ENCODE measurements at regions not wholly inside any gene's neighbourhood (a gene's known extent, or its start where the extent isn't known, plus 50 kb on each side); places are given as distances from the start of the nearest gene placed in this dataset.

DNA sequence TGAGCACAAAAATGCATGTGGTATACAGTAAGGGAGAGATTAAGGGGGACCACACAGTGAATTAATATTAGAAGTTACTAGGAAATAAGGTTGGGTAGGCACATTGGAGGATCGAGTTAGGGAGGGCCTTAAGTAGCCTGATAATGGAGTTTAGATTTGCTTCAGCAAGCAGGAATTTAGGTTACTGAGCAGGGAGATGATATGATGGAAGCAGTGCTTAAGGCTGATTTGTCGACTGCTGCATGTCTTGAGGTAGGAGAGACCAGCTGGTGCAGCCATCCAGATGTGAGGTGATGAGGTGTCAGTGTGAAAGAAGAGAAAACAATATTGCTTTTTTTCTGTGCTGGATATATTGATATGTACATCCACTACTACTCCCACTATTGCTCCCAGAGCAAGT, 55.2 kb upstream of the ACTBL2 start:
- in situ Hi-C loops (cut with MboI; ENCODE audit: low sequenced_read_pairs in 4 of 4) = no loop called here
- H3K36me3 ChIP-seq = no peaks in the 10 kb centered on the region
- TF ChIP-seq, protein P1, sequence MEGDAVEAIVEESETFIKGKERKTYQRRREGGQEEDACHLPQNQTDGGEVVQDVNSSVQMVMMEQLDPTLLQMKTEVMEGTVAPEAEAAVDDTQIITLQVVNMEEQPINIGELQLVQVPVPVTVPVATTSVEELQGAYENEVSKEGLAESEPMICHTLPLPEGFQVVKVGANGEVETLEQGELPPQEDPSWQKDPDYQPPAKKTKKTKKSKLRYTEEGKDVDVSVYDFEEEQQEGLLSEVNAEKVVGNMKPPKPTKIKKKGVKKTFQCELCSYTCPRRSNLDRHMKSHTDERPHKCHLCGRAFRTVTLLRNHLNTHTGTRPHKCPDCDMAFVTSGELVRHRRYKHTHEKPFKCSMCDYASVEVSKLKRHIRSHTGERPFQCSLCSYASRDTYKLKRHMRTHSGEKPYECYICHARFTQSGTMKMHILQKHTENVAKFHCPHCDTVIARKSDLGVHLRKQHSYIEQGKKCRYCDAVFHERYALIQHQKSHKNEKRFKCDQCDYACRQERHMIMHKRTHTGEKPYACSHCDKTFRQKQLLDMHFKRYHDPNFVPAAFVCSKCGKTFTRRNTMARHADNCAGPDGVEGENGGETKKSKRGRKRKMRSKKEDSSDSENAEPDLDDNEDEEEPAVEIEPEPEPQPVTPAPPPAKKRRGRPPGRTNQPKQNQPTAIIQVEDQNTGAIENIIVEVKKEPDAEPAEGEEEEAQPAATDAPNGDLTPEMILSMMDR (IDR thresholded peaks at IDR 0.05 in 4 of 5, conservative IDR thresholded peaks at IDR 0.05 in 1 of 5) = no peak
- TF ChIP-seq POLR2A (IDR thresholded peaks at IDR 0.05) = no peak
- H3K9me3 ChIP-seq = no peaks in the 10 kb centered on the region
- ATAC-seq = no peak
- H3K27me3 ChIP-seq = no peaks in the 10 kb centered on the region
- no peak overlapping the region for H3K4me3 ChIP-seq
- H3K4me1 ChIP-seq = no peaks in the 10 kb centered on the region
- H3K27ac ChIP-seq = no peak overlapping the region
- DNase-seq = no peak
- intact Hi-C loops (cut with DNase I; ENCODE audit: low total_unique reads) = no loop called here

DNA sequence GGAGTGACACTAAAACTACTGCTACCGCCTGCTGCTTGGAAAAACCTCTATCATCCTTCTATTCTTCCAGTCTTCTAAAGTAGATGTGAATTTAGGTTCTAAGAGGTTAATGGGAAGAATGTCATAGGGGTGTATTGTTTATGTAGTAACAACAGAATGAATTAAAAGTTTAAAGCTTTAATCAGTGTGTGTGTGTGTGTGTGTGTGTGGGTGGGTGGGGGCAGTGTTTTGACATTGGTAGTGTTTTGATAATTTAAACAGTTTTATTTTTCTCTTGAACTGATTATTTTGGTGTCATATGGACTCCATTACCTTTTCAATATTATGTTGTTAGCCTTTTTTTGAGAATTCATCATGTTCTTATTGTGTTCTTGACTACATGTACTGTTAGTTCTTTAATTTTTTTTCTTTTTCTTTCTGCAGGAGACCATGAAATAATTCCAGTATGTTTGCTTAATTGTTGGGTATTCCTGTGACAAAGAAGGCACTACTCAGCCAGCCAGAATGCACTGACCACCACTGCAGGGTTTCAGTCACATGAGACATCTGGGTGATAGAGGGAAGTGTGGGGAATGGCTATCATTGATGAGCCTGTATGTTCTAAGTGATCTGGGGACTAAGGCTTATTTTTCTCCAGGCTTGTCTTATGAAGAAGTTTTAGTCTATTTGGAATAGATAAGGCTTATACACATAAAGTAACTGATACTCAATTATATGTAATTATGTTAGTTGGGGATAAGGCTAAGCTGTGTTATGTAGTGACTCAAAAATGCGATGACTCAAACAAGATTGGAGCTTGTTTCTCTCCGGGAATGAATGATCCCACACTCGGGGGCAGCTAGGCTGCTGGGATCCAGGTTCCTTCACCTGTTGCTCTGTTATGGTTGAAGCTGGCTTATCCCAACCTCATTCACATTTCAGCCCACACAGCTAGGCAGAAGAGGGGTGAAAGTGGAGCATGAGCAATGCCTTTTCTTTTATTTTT, 50.2 kb upstream of the ACTBL2 start:
- Histone ChIP-seq H3K27ac (no peak overlapping the region), H3K4me3 (no peak overlapping the region), H3K36me3 (no peaks in the 10 kb centered on the region), H3K27me3 (no peaks in the 10 kb centered on the region), H3K9me3 (no peaks in the 10 kb centered on the region), H3K4me1 (no peaks in the 10 kb centered on the region)
- in situ Hi-C loops (cut with MboI; ENCODE audit: low sequenced_read_pairs in 4 of 4) = no loop called here
- no peak for TF ChIP-seq POLR2A (IDR thresholded peaks at IDR 0.05)
- TF ChIP-seq, protein P1 (IDR thresholded peaks at IDR 0.05 in 4 of 5, conservative IDR thresholded peaks at IDR 0.05 in 1 of 5) = no peak
- no peak for DNase-seq
- no peak for ATAC-seq
- intact Hi-C loops (cut with DNase I; ENCODE audit: low total_unique reads) = no loop called here
